IMR-90 (cell line): ENCODE measurements at regions not wholly inside any gene's neighbourhood (a gene's known extent, or its start where the extent isn't known, plus 50 kb on each side); places are given as distances from the start of the nearest gene placed in this dataset.

Experiments
- ATAC-seq: fragments of 200-7000 bp; cut with Tn5 transposase; 2 replicates; pipeline ENCODE4 v1.9.1; 2020; ENCODE audit warnings: low read depth, mild to moderate bottlenecking, moderate library complexity
- BruUV-seq: library from RNA; stranded (reverse); fragments of 400-500 nt; replicated peaks from 2 replicates; lab custom pipeline; 2021; lab: Mats Ljungman, UMichigan
- CTCF ChIA-PET: fragments of 300-600 bp; formaldehyde crosslinking; extraction: SDS; loops from one replicate; lab custom pipeline; 2021; ENCODE audit warnings: antibody characterized with exemption; lab: Yijun Ruan, JAX
- POLR2A ChIA-PET: fragments of 300-600 bp; sonication (Branson Sonifier 250); formaldehyde crosslinking; loops from one replicate; lab custom pipeline; 2022; ENCODE audit warnings: antibody characterized with exemption; ENCODE audit not compliant: unreplicated experiment; lab: Charles Lee
- DNase-seq: peaks from one replicate; pipeline ENCODE4 v3.0.0; 2013
- H2AFZ ChIP-seq: replicated peaks from 2 replicates; pipeline ENCODE3; 2013; ENCODE audit warnings: low read length, mild to moderate bottlenecking; ENCODE audit not compliant: poor library complexity
- H2AK5ac ChIP-seq: 2 replicates; pipeline ENCODE4 v1.6.1; 2013; ENCODE audit warnings: low read depth, low read length, inconsistent platforms
- H2AK9ac ChIP-seq: replicated peaks from 2 replicates; pipeline ENCODE3; 2013; ENCODE audit warnings: mild to moderate bottlenecking, low read depth, low read length, moderate library complexity; ENCODE audit not compliant: poor library complexity
- H2BK120ac ChIP-seq: 2 replicates; pipeline ENCODE4 v1.6.1; 2013; ENCODE audit warnings: low read depth, low read length, inconsistent platforms
- H2BK15ac ChIP-seq: 3 replicates; pipeline ENCODE4 v1.6.1; 2013; ENCODE audit warnings: low read depth, low read length, inconsistent platforms
- H2BK20ac ChIP-seq: 2 replicates; pipeline ENCODE4 v1.6.1; 2013; ENCODE audit warnings: low read depth, mild to moderate bottlenecking, inconsistent platforms, low read length, moderate library complexity
- H2BK5ac ChIP-seq: 2 replicates; pipeline ENCODE4 v1.6.1; 2013; ENCODE audit warnings: mild to moderate bottlenecking, low read depth, low read length, inconsistent platforms; ENCODE audit not compliant: poor library complexity, severe bottlenecking
- H3K14ac ChIP-seq: replicated peaks from 2 replicates; pipeline ENCODE4 v1.6.1; 2013; ENCODE audit warnings: low read depth, low read length, inconsistent platforms
- H3K18ac ChIP-seq: 2 replicates; pipeline ENCODE4 v1.6.1; 2013; ENCODE audit warnings: low read depth, low read length, control low read depth
- H3K23ac ChIP-seq: 2 replicates; pipeline ENCODE4 v1.6.1; 2013; ENCODE audit warnings: low read depth, low read length, inconsistent platforms
- H3K27ac ChIP-seq: 2 replicates; pipeline ENCODE4 v1.5.1; 2013; ENCODE audit warnings: mild to moderate bottlenecking, control low read depth, low read length; ENCODE audit not compliant: insufficient read depth
- H3K27me3 ChIP-seq: 2 replicates; pipeline ENCODE4 v1.6.1; 2013; ENCODE audit warnings: low read length; ENCODE audit not compliant: control insufficient read depth, insufficient read depth
- H3K36me3 ChIP-seq: 2 replicates; pipeline ENCODE4 v1.6.1; 2013; ENCODE audit warnings: low read length, mixed read lengths; ENCODE audit not compliant: control insufficient read depth, insufficient read depth
- H3K4ac ChIP-seq: 2 replicates; pipeline ENCODE4 v1.6.1; 2013; ENCODE audit warnings: low read depth, low read length, inconsistent platforms
- H3K4me1 ChIP-seq: 2 replicates; pipeline ENCODE4 v1.6.1; 2013; ENCODE audit warnings: low read length, mixed read lengths; ENCODE audit not compliant: control insufficient read depth, insufficient read depth
- H3K4me2 ChIP-seq: 2 replicates; pipeline ENCODE4 v1.6.1; 2013; ENCODE audit warnings: low read depth, mild to moderate bottlenecking, control low read depth, low read length, moderate library complexity
- H3K4me3 ChIP-seq: 2 replicates; pipeline ENCODE4 v1.5.1; 2013; ENCODE audit warnings: low read depth, mild to moderate bottlenecking, control low read depth, low read length, moderate library complexity; ENCODE audit not compliant: insufficient read depth
- H3K56ac ChIP-seq: 2 replicates; pipeline ENCODE4 v1.6.1; 2013; ENCODE audit warnings: low read length, inconsistent platforms; ENCODE audit not compliant: insufficient read depth; ENCODE audit errors: extremely low read depth
- H3K79me1 ChIP-seq, 2 experiments: 2 replicates each; pipeline ENCODE4 v1.6.1; 2013; ENCODE audit warnings: low read length in 2 of 2, inconsistent platforms in 1 of 2, low read depth in 1 of 2
- H3K9ac ChIP-seq: 2 replicates; pipeline ENCODE4 v1.6.1; 2013; ENCODE audit warnings: low read depth, low read length, control low read depth
- H3K9me1 ChIP-seq: 2 replicates; pipeline ENCODE4 v1.6.1; 2013; ENCODE audit warnings: low read length, inconsistent platforms; ENCODE audit not compliant: insufficient read depth
- H3K9me3 ChIP-seq: 2 replicates; pipeline ENCODE4 v1.6.1; 2013; ENCODE audit warnings: low read length; ENCODE audit not compliant: control insufficient read depth, insufficient read depth
- H4K20me1 ChIP-seq: 2 replicates; pipeline ENCODE4 v1.6.1; 2013; ENCODE audit warnings: low read length, inconsistent platforms; ENCODE audit not compliant: insufficient read depth
- H4K5ac ChIP-seq: 2 replicates; pipeline ENCODE4 v1.6.1; 2013; ENCODE audit warnings: mild to moderate bottlenecking, low read depth, low read length, control low read depth
- H4K8ac ChIP-seq, 2 experiments: 2 replicates each; pipeline ENCODE4 v1.6.1; 2013; ENCODE audit warnings: low read depth in 2 of 2, low read length in 2 of 2, control low read depth in 1 of 2, inconsistent platforms in 1 of 2
- H4K91ac ChIP-seq: 2 replicates; pipeline ENCODE4 v1.6.1; 2013; ENCODE audit warnings: low read depth, low read length, inconsistent platforms; ENCODE audit not compliant: insufficient read depth
- CHD1 ChIP-seq: IDR thresholded peaks from 2 replicates; pipeline ENCODE4 v1.6.1; 2012; ENCODE audit warnings: low read depth, low read length, improper control_type of control experiment
- ELK1 ChIP-seq: fragments of 150-350 bp; IDR thresholded peaks from 2 replicates; pipeline ENCODE4 v1.6.1; 2016; ENCODE audit warnings: low read depth, mild to moderate bottlenecking, low read length, moderate library complexity, borderline replicate concordance
- FOS ChIP-seq: fragments of 150-350 bp; IDR thresholded peaks from 2 replicates; pipeline ENCODE4 v1.6.1; 2016; ENCODE audit warnings: low read depth, low read length
- MAFK ChIP-seq: IDR thresholded peaks from 2 replicates; pipeline ENCODE4 v1.6.1; 2012; ENCODE audit warnings: low read depth, low read length, improper control_type of control experiment
- MAZ ChIP-seq: IDR thresholded peaks from 2 replicates; pipeline ENCODE4 v1.6.1; 2012; ENCODE audit warnings: low read depth, mild to moderate bottlenecking, low read length, improper control_type of control experiment, moderate library complexity, borderline replicate concordance
- MXI1 ChIP-seq: IDR thresholded peaks from 2 replicates; pipeline ENCODE4 v1.6.1; 2012; ENCODE audit warnings: low read depth, mild to moderate bottlenecking, low read length, moderate library complexity, borderline replicate concordance
- POLR2A ChIP-seq: IDR thresholded peaks from 2 replicates; pipeline ENCODE4 v1.6.1; 2012; ENCODE audit warnings: mild to moderate bottlenecking, low read depth, low read length
- RAD21 ChIP-seq: IDR thresholded peaks from 2 replicates; pipeline ENCODE4 v1.6.1; 2012; ENCODE audit warnings: low read length, improper control_type of control experiment
- RCOR1 ChIP-seq: IDR thresholded peaks from 2 replicates; pipeline ENCODE4 v1.6.1; 2012; ENCODE audit warnings: mild to moderate bottlenecking, low read length, improper control_type of control experiment; ENCODE audit not compliant: insufficient replicate concordance
- RFX5 ChIP-seq: IDR thresholded peaks from 2 replicates; pipeline ENCODE4 v1.8.0; 2012; ENCODE audit warnings: low read depth, mild to moderate bottlenecking, low read length, moderate library complexity
- SMC3 ChIP-seq: fragments of 150-350 bp; IDR thresholded peaks from 2 replicates; pipeline ENCODE4 v1.6.1; 2016; ENCODE audit warnings: low read depth, mild to moderate bottlenecking, antibody characterized with exemption, low read length, moderate library complexity
- USF2 ChIP-seq: fragments of 150-350 bp; IDR thresholded peaks from 2 replicates; pipeline ENCODE4 v1.6.1; 2017; ENCODE audit warnings: mild to moderate bottlenecking, antibody characterized with exemption, low read length, low read depth
- WGBS, 2 experiments: methylation state at CpG; one replicate each; pipeline versions ENCODE4 v1.1.5 to v1.1.7; 2013; ENCODE audit warnings: missing lambda C conversion rate in 2 of 2; ENCODE audit not compliant: insufficient read length in 1 of 2; ENCODE audit errors: extremely low coverage in 2 of 2; 5-methylcytosine and 5-hydroxymethylcytosine counted together
- dilution Hi-C: fragments of 300-500 bp; cut with HindIII; formaldehyde crosslinking; loops from one replicate; pipeline ENCODE4 v1.14.3; 2018; ENCODE audit warnings: low sequenced_read_pairs; ENCODE audit not compliant: unreplicated experiment
- in situ Hi-C: fragments of 300-500 bp; cut with MboI; formaldehyde crosslinking; loops from 3 replicates; pipeline ENCODE4 v1.14.3; 2019; ENCODE audit warnings: low sequenced_read_pairs, inconsistent platforms, mixed read lengths
- intact Hi-C: fragments of 100-400 bp; cut with micrococcal nuclease; formaldehyde crosslinking; loops from 2 replicates; pipeline ENCODE4 v1.10.0; 2022

GRCh38 chr5:14019768-14020290 is 75.3 kb upstream of the DNAH5 start:
- H3K27ac ChIP-seq: no peak overlapping the region
- intact Hi-C loops (no loop called here), dilution Hi-C loops (no loop called here), in situ Hi-C loops (no loop called here)
- no peak overlapping the region for H3K9ac ChIP-seq
- ChIA-PET POLR2A (no interaction called here), CTCF (no interaction called here)
- no peak overlapping the region for H4K91ac ChIP-seq
- H3K4me1 ChIP-seq: peaks cover 4% of the 10 kb centered on the region; the same call in 1 of the 2 replicates
- H3K18ac ChIP-seq: no peak overlapping the region
- no peak overlapping the region for H4K5ac ChIP-seq
- H3K9me1 ChIP-seq: no peaks in the 10 kb centered on the region
- DNase-seq (no peak), ATAC-seq (no peak)
- H3K23ac ChIP-seq: no peak overlapping the region
- H3K9me3 ChIP-seq: no peaks in the 10 kb centered on the region
- H3K4me3 ChIP-seq: no peak overlapping the region
- no peaks in the 10 kb centered on the region for H4K20me1 ChIP-seq
- no peak overlapping the region for H2BK15ac ChIP-seq
- H2BK5ac ChIP-seq: no peak overlapping the region
- no peak overlapping the region; a peak in 1 of 4 replicates for H4K8ac ChIP-seq
- no peaks in the 10 kb centered on the region for H3K36me3 ChIP-seq
- no peak overlapping the region for H2AFZ ChIP-seq
- H3K56ac ChIP-seq: no peak overlapping the region
- no peak overlapping the region for H3K4me2 ChIP-seq
- H3K14ac ChIP-seq: no peak overlapping the region
- H2AK9ac ChIP-seq: no peak overlapping the region
- H3K27me3 ChIP-seq: no peaks in the 10 kb centered on the region
- no peak overlapping the region for H2AK5ac ChIP-seq
- no peak overlapping the region for H3K4ac ChIP-seq
- no CpG with 5 or more reads among the region's 1 CpG for WGBS, 2 experiments
- H3K79me1 ChIP-seq: no peaks in the 10 kb centered on the region
- BruUV-seq: no TSS peak
- no peak for TF ChIP-seq CHD1
- TF ChIP-seq RFX5: no peak
- TF ChIP-seq ELK1: no peak
- TF ChIP-seq MAFK: no peak
- no peak for TF ChIP-seq USF2
- TF ChIP-seq RAD21: no peak
- no peak for TF ChIP-seq POLR2A
- TF ChIP-seq SMC3: no peak
- no peak for TF ChIP-seq MAZ
- TF ChIP-seq FOS: no peak
- TF ChIP-seq MXI1: no peak
- TF ChIP-seq RCOR1: no peak
- no peak overlapping the region for H2BK120ac ChIP-seq
- no peak overlapping the region for H2BK20ac ChIP-seq
